ENCODE measurements at regions not wholly inside any gene's neighbourhood (a gene's known extent, or its start where the extent isn't known, plus 50 kb on each side); places are given as distances from the start of the nearest gene placed in this dataset.

DNA sequence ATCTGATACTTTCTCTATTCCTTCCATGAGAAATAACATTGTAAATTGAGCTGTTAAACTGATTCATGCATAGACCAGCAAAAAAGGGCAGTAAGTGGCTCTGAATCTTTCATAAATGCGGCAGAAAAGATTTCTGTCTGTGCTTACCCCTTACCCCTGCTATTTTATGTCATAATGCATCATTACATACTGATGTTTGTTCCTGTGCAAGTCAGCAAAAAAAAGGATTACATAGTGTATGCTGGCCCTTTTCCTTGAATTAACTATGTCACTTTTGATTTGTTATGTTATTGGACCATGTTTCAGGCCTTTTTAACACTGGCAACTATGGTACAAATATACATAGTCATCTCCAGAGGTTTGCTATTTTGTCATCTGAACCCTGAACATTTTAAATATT is 2159.7 kb downstream of the PCDH7 start:
- Histone ChIP-seq H2BK20ac (ENCODE audit: low read length) (no peak overlapping the region), H3K4me1 (replicated peaks in 1 of 4; ENCODE audit: control insufficient read depth in 3 of 4, insufficient read depth in 4 of 4, low read length in 3 of 4) (no peaks in the 10 kb centered on the region), H3K23me2 (ENCODE audit: low read depth, low read length) (no peaks in the 10 kb centered on the region), H3K4ac (replicated peaks; ENCODE audit: insufficient read length, low read depth, low read length) (no peak overlapping the region), H3K14ac (ENCODE audit: insufficient read length) (no peak overlapping the region), H2BK120ac (replicated peaks; ENCODE audit: low read depth, low read length) (no peak overlapping the region), H3K18ac (ENCODE audit: extremely low read depth, low read length) (no peak overlapping the region), H3K27ac (ENCODE audit: low read depth, low read length) (no peak overlapping the region), H3K23ac (ENCODE audit: insufficient read length) (no peak overlapping the region), H2BK5ac (ENCODE audit: low read depth, low read length) (no peak overlapping the region), H3K4me3 (ENCODE audit: extremely low read depth in 1 of 4, insufficient read depth in 2 of 4, low read depth in 3 of 4, low read length in 4 of 4) (no peak overlapping the region), H2BK12ac (ENCODE audit: low read depth, low read length) (no peak overlapping the region), H2AK5ac (ENCODE audit: low read depth, low read length) (no peak overlapping the region), H4K5ac (ENCODE audit: insufficient read length, low read depth, low read length) (no peak overlapping the region), H2BK15ac (ENCODE audit: low read length) (no peak overlapping the region), H4K91ac (replicated peaks; ENCODE audit: insufficient read length, low read length) (no peak overlapping the region), H2AFZ (ENCODE audit: low read length) (no peak overlapping the region), H3K79me1 (ENCODE audit: low read depth, low read length) (no peaks in the 10 kb centered on the region), H3K79me2 (ENCODE audit: control insufficient read depth in 1 of 2, insufficient read depth in 2 of 2, low read length in 2 of 2) (no peaks in the 10 kb centered on the region), H3K9me3 (ENCODE audit: insufficient read depth in 2 of 2, low read depth in 1 of 2, low read length in 1 of 2) (no peaks in the 10 kb centered on the region), H3K27me3 (replicated peaks in 1 of 4; ENCODE audit: control insufficient read depth in 3 of 4, extremely low read depth in 1 of 4, insufficient read depth in 3 of 4, low read length in 3 of 4) (no peaks in the 10 kb centered on the region), H3K4me2 (ENCODE audit: insufficient read depth in 1 of 2, low read depth in 2 of 2, low read length in 2 of 2) (no peak overlapping the region), H3K36me3 (ENCODE audit: control insufficient read depth in 2 of 4, insufficient read depth in 4 of 4, low read length in 3 of 4) (no peaks in the 10 kb centered on the region), H3K56ac (replicated peaks; ENCODE audit: insufficient read length, low read depth, low read length) (no peak overlapping the region), H3K9ac (replicated peaks in 1 of 4; ENCODE audit: extremely low read depth in 1 of 4, low read depth in 3 of 4, low read length in 3 of 4) (no peak overlapping the region), H4K8ac (ENCODE audit: extremely low read depth, insufficient read depth, low read length) (no peak overlapping the region), H4K20me1 (replicated peaks in 1 of 2; ENCODE audit: control insufficient read depth in 1 of 2, insufficient read depth in 2 of 2, low read length in 2 of 2) (no peaks in the 10 kb centered on the region)
- 81% methylated on average over 1 of the region's 1 CpG; no CpG with 5 or more reads in 1 of the 2 experiments for WGBS, 2 experiments (ENCODE audit: extremely low coverage in 1 of 2, insufficient coverage in 1 of 2, insufficient read length in 1 of 2, insufficient replicate concordance in 2 of 2, low coverage in 1 of 2, low lambda C conversion rate in 2 of 2, missing lambda C conversion rate in 1 of 2)
- DNase-seq (ENCODE audit: low read depth in 1 of 2, low spot score in 2 of 2), result no peak
- FAIRE-seq, result no peak
- ChIA-PET CTCF (ENCODE audit: partially characterized antibody) (no interaction called here), POLR2A (ENCODE audit: partially characterized antibody) (no interaction called here)
- TF ChIP-seq, protein P1, sequence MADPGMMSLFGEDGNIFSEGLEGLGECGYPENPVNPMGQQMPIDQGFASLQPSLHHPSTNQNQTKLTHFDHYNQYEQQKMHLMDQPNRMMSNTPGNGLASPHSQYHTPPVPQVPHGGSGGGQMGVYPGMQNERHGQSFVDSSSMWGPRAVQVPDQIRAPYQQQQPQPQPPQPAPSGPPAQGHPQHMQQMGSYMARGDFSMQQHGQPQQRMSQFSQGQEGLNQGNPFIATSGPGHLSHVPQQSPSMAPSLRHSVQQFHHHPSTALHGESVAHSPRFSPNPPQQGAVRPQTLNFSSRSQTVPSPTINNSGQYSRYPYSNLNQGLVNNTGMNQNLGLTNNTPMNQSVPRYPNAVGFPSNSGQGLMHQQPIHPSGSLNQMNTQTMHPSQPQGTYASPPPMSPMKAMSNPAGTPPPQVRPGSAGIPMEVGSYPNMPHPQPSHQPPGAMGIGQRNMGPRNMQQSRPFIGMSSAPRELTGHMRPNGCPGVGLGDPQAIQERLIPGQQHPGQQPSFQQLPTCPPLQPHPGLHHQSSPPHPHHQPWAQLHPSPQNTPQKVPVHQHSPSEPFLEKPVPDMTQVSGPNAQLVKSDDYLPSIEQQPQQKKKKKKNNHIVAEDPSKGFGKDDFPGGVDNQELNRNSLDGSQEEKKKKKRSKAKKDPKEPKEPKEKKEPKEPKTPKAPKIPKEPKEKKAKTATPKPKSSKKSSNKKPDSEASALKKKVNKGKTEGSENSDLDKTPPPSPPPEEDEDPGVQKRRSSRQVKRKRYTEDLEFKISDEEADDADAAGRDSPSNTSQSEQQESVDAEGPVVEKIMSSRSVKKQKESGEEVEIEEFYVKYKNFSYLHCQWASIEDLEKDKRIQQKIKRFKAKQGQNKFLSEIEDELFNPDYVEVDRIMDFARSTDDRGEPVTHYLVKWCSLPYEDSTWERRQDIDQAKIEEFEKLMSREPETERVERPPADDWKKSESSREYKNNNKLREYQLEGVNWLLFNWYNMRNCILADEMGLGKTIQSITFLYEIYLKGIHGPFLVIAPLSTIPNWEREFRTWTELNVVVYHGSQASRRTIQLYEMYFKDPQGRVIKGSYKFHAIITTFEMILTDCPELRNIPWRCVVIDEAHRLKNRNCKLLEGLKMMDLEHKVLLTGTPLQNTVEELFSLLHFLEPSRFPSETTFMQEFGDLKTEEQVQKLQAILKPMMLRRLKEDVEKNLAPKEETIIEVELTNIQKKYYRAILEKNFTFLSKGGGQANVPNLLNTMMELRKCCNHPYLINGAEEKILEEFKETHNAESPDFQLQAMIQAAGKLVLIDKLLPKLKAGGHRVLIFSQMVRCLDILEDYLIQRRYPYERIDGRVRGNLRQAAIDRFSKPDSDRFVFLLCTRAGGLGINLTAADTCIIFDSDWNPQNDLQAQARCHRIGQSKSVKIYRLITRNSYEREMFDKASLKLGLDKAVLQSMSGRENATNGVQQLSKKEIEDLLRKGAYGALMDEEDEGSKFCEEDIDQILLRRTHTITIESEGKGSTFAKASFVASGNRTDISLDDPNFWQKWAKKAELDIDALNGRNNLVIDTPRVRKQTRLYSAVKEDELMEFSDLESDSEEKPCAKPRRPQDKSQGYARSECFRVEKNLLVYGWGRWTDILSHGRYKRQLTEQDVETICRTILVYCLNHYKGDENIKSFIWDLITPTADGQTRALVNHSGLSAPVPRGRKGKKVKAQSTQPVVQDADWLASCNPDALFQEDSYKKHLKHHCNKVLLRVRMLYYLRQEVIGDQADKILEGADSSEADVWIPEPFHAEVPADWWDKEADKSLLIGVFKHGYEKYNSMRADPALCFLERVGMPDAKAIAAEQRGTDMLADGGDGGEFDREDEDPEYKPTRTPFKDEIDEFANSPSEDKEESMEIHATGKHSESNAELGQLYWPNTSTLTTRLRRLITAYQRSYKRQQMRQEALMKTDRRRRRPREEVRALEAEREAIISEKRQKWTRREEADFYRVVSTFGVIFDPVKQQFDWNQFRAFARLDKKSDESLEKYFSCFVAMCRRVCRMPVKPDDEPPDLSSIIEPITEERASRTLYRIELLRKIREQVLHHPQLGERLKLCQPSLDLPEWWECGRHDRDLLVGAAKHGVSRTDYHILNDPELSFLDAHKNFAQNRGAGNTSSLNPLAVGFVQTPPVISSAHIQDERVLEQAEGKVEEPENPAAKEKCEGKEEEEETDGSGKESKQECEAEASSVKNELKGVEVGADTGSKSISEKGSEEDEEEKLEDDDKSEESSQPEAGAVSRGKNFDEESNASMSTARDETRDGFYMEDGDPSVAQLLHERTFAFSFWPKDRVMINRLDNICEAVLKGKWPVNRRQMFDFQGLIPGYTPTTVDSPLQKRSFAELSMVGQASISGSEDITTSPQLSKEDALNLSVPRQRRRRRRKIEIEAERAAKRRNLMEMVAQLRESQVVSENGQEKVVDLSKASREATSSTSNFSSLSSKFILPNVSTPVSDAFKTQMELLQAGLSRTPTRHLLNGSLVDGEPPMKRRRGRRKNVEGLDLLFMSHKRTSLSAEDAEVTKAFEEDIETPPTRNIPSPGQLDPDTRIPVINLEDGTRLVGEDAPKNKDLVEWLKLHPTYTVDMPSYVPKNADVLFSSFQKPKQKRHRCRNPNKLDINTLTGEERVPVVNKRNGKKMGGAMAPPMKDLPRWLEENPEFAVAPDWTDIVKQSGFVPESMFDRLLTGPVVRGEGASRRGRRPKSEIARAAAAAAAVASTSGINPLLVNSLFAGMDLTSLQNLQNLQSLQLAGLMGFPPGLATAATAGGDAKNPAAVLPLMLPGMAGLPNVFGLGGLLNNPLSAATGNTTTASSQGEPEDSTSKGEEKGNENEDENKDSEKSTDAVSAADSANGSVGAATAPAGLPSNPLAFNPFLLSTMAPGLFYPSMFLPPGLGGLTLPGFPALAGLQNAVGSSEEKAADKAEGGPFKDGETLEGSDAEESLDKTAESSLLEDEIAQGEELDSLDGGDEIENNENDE (IDR thresholded peaks at IDR 0.05; ENCODE audit: insufficient replicate concordance, low read length), result no peak
